GM19239 (cell line): ENCODE measurements at regions not wholly inside any gene's neighbourhood (a gene's known extent, or its start where the extent isn't known, plus 50 kb on each side); places are given as distances from the start of the nearest gene placed in this dataset.

ENCODE experiments used
- DNase-seq: peaks from one replicate; pipeline ENCODE4 v3.0.0; 2011; ENCODE audit warnings: low spot score; ENCODE audit not compliant: insufficient read length
- FAIRE-seq: peaks from 2 replicates; lab custom pipeline; 2011; peaks lifted over from hg19 to GRCh38; lab: Jason Lieb, UNC

DNA sequence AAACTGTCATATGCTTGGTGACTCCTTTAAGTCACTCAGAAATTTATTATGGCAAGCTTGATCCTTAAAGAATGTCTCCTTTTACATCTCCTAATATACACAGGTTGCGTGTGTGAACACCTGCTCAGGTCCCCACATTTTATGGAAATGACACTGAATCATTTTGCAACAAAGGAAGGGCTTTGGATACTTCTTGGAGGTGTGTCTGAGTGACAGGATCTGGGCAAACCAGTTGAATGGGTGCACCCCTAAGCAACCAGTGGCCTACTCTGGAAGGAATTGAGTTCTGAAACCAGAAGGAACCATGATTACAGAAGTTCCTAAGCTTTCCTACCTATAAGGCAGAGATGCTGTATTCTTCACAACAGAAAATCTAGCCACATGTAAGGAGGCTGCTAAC lies 483.9 kb upstream of the KLF4 start:
- DNase-seq (no peak), FAIRE-seq (no peak)

DNA sequence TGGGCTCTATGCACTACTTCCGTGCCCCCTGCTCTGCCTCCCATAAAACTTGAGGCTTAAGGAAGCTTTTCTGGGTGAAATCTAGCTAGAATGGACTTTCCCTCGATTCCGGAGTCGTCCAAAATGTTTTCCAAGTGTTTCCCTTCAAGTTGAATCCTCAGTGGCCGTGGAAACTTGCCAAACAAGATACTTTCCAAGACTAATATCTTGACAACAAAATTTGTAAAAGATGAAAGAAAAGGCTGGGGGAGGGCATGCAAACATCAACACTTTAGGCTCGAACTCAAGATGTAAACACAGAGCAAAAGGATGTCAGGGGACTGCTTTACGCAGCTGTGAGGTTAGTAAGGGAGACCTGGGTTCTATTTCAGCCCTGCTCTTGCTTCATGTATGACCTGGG lies 482.8 kb upstream of the KLF4 start:
- FAIRE-seq = no peak
- no peak for DNase-seq

DNA sequence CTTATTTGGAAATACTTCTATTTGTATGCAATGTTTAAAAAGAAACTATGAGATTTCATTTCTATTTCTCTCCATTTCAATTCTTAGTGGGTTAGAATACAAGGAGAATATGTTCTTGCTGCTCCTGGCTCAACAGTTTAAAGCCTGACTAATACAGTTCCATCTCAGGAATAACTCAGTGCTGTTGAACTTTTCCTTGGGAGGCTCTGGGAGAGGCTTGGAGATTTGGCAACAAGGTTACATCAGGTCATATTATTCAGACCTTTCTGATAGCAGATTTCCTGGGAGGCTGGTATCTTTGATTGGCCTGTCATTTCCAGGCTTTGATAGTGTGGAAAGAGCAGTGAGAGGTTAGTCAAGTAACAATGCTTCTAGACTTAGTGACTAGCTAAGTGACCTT lies 481.7 kb upstream of the KLF4 start:
- FAIRE-seq = no peak
- no peak for DNase-seq

DNA sequence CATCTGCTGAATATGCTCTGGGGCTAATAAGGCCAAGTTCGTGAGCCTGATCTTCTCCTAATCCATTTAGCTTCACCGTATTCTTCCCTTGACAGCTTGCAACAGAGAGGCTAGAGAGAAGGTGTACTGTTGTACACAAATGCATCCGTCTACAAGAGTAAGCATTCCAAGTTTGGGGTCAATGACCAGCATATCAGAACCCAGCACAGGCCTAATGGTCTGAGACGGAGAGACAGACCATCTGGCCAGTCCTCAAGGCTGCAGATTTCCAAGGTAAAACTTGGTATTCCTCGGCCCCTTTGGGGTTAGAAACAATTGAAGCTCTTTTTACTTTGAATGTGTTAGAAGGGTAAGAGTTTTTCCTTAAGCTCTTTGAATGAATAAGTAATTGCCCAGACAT lies 481.2 kb upstream of the KLF4 start:
- FAIRE-seq (no peak), DNase-seq (no peak)

DNA sequence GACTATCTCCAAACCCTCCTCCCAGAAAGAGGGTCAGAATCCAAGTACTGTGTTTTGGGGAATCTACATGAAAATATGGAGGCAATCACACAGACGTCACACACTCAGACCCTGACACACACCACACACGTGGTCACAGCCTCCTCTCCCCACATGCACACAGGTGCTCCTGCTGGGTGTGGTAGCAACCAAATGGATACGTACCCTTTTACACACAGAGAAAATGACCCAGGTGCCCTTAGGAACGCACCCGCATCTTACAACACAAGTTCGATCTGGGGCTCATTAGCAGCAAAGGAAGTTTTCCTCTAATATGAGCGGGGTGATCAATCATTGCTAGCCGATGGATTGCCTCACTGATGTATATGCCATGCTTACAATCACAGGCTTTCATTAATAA lies 480.2 kb upstream of the KLF4 start:
- no peak for FAIRE-seq
- no peak for DNase-seq

DNA sequence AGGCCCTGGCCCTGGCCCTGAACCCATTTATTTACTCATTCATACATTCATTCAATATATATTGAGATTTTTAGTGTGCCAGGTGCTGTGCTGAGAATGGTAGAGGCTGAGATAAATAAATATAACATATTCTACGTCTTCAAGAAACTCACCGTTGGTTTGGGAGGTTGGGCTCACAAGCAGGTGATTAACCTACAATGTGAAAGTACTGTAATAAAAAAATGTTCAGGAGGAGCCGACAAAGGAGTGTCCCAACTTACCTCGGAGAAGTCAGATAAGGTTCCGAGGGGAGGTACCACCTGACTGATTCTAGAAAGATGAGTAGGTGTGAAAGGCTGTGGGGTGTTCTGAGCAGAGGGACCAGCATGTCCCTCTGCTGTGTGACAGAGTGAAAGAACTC lies 479.6 kb upstream of the KLF4 start:
- FAIRE-seq (no peak), DNase-seq (no peak)

DNA sequence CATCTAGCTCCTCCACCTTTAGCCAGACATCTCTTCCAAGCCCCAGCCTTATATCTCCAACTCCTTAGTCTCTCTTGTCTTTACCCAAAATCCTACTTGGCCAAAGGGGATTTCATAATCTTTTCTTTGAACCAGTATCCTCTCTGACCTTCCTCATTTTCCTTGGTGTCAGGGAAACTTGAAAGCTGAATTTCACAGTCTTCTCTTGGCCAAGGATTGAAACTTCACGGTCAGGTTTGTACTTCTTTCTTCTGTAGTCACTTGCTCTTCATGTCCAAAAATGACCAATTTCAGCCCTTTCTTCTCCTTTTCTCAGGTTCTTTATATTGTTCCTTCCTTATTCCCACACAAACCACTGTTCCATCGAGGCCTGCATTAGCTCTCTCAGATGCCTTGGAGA lies 473.7 kb upstream of the KLF4 start:
- DNase-seq = no peak
- FAIRE-seq = no peak

DNA sequence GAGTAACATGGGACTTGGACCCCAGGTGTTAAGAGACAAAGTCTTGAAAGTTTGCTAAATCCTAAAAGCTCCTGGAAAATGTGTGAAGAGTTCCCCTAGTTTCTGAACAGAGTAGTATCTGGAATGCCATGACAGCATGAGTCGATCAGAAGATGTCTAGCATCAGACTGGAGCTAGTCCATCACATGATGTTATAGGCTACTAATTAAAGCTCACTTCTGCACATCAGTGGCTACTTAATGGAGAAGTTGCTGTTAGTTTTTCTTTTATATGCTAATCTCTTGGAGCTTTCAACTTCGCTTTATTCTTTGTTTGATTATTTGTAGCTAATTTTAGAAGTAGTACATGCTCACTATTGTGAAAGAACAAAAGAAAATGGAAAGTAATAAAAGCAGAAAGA lies 471.3 kb upstream of the KLF4 start:
- DNase-seq = no peak
- no peak for FAIRE-seq

DNA sequence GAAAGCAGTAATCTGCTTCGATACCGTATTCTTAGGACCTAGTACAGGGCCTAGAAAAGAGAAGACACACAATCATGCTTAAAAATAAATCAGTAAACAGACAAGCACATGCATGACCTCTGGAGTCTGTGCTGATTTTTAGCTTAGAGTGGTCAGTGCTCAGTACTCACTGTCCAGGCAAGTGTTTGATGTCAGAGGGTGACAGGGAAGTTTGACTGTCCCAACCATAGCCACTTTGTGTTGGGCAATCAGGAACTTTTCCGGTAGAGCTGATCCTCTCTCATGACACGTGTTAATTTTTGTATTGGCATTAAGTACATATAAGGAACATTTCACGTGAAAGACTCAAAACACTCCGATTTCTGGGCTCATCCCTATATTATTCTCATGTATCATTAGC lies 464.7 kb upstream of the KLF4 start:
- no peak for DNase-seq
- no peak for FAIRE-seq

DNA sequence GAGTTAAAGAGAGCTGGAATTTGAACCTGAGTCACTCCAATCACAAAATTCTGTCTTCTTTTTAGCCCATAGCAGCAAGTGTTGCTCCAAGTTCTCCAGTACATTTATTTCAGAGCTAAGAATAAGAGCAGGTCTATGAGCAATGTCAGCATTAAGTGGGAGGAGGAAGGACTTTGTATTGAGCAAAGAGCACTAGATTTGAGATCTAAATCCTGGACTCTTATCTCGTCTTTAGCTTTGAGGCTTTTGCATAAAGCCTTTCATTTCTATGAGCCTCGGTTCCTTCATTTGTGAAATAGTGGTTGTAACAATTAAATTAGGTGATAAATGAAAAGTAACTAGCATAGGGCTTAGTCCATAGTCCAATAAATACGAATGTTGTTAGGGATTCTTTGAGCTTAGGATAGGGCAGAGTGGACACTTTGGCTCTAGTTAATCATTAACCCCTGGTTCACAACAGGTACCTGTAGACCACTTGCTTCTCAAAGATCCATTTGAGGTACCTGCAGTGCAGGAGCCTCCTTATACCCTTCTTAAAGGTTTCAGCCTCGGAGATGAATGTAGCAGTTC lies 464.1 kb upstream of the KLF4 start:
- FAIRE-seq = no peak
- no peak for DNase-seq

DNA sequence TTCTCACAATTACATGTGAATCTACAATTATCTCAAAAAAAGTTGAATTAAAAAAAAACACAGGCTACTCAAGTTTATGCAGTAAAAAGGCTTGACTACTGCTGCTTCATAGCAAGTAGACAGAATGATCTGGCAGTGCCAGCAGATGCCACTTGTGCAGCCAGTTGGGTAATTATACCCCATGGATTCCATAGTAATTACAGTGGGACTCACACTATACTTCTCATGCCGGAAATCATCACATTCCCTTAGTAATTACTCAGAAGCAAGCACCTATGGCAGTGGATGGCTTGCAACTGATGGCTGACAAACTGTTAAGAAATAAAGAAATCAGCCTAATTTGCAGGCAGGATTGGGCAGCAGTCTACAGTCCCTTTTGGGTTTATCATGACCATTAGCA lies 463.2 kb upstream of the KLF4 start:
- DNase-seq = no peak
- no peak for FAIRE-seq

DNA sequence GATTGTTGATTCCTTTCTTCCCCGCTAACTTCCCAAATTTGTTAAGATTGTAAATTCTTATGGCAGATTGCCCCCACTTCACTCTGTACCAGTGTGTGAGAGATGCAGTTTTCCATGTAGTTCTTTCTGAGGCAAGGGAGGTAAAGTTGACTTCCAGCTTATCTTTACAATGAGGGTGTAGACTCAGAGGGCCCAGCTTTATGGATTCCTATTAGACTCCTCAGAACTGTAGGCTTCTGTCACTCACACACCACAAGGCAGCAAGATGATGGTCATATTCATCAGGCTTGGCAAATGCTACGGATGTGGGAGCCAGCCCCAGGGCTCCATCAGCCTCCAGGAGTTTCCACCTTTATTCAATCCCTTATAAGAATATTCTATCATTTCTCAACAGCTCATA lies 461.9 kb upstream of the KLF4 start:
- FAIRE-seq = no peak
- no peak for DNase-seq

DNA sequence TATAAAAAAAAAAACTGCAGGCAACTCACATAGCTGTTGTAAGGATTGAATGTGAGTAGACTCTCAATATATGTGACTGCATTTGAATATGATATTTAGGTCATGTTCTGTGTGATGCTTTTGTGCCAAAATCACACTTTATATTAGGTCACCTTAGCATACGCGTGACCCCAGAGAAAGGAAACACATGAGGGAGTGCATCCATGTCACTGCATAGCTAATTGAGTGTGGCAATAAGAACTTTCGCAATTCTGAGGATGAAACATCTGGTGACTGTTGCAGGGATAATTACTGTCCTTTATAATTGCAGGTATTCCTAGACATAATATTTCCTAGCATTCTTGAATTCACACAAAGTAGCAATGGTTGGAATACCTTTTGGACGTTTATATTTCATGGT lies 459.5 kb upstream of the KLF4 start:
- DNase-seq (no peak), FAIRE-seq (no peak)

DNA sequence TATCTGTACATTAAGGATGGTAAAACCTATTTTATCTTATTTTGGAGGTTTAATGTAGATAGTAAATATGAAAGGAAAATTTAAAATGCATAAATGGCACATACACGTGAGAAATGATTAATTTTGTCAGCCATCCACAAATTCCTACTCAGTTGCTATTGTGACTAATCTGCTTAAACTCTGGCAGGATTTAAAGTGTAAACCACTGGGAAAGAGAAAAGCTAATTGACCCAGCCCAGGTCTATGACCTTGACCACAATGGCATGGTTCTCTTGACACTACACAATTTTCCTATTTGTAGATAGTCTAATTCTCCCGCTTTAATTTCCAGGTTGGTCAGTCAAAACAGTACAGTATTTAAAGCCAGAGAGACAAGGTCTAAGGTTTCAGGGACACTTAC lies 459.0 kb upstream of the KLF4 start:
- DNase-seq (no peak), FAIRE-seq (no peak)

DNA sequence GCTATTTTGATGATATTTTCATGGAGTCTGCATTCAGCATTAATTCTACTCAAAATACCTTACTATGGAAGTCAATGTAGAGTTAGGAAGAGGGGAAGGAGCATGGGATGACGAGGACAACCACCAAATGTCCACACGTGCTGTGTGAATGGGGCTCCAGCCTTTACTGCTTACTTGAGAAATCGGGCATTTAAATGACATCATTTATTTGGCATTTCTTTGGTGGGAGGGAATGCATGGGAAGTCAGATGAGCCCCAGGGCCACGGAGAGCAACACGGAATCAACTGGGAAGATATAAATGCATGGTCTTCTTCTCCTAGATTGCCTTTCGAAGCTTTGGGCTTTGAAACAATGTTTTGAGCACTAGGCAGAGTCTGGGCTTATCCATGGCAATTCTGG lies 458.5 kb upstream of the KLF4 start:
- FAIRE-seq (no peak), DNase-seq (no peak)

DNA sequence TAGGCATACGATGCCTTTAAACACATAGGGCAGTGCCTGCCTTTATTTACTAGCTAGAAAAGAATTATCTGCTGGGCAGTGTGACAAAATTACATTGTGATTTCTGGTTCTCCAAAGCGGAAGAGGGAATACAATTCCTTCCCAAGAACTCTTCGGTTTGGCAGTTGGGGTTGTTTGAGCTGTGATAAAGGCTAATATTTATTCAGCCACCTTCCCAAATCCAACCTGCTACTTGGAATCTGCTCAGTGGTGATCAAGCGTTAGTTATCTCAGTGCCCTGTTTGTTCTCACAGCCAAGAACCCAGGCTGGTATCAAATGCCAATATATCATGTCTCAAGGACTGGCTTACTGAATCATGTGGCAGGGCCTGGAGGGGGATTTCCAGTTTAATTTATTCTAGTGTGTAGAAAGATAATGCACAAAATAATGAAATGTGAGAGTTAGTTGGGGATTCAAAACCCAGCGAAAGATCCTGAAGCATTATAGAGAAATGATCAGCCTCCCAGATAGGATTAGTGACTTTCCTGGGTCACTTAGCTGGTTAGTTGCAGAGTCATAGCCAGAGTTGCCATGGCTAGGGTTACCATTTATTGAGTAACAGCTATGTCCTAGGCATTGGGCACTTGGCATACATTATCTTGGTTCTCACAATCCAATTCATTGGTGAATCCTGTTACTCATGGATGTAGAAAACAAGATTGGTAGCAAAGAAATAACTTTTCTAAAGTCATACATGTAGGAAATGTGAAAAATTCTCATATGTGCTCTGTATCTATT lies 457.0 kb upstream of the KLF4 start:
- FAIRE-seq (no peak), DNase-seq (no peak)

DNA sequence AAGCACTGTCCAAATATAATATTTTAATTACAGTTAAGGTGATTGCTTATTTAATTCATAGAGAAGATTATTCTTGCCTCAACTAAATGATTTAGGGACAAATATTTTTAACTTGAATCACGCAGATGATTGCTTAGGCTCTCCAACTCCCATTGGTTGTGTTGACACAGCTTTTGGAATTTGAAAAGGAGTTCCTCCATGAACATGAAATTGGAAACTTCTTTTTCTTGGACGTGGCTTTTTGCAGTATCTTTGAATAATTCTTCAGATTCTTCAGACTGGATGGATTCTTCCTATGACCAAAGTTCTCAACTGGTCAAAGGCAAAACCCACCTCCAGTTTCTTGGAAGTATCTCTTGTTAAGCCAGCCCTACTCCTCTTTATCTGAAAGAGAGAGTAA lies 456.4 kb upstream of the KLF4 start:
- FAIRE-seq (no peak), DNase-seq (no peak)

DNA sequence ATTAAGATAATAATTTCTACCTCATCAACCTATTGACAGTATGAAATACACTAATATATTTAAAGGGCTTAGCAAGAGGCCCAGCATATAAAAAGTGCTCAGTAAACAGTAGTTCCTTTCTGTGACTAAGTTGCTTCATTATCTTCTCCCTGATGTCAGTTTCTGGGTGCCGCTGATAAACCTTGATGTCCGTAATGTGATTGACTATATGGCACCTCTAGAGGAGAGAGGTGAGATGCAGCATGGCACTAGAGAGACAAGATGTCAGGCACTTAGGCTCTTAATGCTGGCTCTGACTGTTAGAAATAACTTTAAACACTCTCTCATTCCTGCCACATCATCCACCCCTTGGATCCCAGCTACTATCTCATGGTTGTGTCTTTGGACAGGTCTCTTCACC lies 455.9 kb upstream of the KLF4 start:
- no peak for FAIRE-seq
- no peak for DNase-seq

DNA sequence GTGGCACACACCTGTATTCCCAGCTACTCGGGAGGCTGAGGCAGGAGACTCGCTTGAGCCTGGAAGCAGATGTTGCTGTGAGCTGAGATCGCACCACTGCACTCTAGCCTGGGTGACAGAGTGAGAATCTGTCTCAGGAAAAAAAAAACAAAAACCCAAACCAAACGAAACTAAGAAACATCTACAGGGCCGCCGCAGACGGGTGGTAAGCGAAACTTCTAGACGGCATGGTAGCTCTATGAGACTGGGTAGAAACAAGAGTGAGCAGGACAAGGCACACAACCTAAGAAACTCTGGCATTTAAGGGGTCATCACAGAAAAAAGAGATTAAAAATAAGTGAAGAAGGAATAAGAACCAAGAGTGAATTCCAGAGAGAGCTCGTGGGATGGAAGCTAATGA lies 454.8 kb upstream of the KLF4 start:
- no peak for DNase-seq
- no peak for FAIRE-seq

DNA sequence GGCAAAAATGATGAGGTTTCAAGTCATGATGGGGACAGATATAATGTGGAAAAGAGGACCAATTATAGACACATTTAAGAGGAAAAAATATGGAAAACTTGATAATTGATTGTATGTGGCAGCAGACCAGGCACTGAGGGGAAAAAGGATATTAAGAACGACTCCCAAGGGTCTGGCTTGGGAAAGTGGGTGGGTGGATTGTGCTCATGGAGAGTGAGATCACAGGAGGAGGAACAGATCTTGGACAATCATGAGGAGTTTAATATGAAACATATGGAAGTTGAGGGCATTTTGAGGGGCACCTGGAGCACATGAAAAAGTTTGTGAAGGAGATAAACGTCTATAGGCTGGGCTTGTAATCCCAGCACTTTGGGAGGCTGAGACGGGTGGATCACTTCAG lies 454.3 kb upstream of the KLF4 start:
- DNase-seq (no peak), FAIRE-seq (no peak)

DNA sequence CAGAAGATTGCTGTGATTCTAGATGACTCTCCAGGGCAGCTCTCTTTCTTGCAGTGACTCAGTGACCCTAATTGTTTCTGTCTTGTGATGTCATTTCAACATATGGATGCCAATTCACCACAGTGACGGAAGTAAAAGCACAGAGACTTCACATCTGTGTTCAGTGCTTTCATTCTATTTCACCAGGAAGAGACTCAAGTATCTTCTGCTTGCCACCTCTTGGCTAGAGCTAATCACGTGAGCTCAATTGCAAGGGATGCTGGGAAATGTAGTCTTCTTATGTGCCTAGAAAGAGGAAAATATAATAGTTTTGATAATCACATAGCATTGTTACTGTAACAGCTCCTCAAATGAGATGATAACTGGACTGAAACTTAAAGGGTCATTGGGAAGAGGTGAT lies 453.3 kb upstream of the KLF4 start:
- DNase-seq (no peak), FAIRE-seq (no peak)

DNA sequence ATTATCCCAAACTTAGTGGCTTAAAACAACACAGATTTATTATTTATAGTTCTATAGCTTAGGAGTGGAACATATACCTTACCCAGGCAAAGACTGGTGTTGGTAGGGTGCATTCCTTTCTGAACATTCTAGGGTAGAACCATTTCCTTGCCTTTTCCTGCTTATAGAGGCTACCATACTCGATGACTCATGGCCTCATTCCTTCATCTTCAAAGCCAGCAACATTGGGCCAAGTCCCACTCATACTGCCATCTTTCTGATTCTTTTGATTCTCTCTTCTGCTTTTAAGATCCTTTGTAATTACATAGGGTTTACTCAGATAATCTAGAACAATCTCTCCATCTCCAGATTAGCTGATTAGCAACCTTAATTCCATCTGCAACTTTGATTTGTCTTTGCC lies 452.7 kb upstream of the KLF4 start:
- DNase-seq (no peak), FAIRE-seq (no peak)
